HL-60/S4 (cell line): ENCODE measurements at regions not wholly inside any gene's neighbourhood (a gene's known extent, or its start where the extent isn't known, plus 50 kb on each side); places are given as distances from the start of the nearest gene placed in this dataset.

ENCODE experiments used
- in situ Hi-C: fragments of 300-500 bp; cut with MboI; formaldehyde crosslinking; loops from 2 replicates; pipeline ENCODE4 v1.14.3; 2022; ENCODE audit warnings: low sequenced_read_pairs

DNA sequence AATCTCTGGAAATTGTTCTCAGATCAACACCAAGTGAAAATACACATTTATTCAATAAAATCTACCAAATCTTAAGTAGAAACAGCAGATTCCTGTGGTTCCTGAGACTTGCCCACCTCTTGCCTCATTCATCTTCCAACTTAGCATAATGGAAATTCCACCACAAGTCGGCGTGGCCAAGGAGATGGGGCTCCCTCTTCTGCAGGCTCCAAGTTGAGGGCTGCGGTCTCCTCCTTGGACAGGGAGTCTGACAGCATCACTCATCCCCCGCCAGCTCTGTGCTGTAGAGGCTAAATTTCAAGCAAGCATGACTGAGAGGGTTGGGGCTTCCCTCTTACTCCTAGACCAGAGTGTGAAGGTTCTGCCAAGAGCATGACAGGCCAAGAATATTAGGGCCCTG is 273.7 kb downstream of the DIRAS2 start:
- in situ Hi-C loops: no loop called here

DNA sequence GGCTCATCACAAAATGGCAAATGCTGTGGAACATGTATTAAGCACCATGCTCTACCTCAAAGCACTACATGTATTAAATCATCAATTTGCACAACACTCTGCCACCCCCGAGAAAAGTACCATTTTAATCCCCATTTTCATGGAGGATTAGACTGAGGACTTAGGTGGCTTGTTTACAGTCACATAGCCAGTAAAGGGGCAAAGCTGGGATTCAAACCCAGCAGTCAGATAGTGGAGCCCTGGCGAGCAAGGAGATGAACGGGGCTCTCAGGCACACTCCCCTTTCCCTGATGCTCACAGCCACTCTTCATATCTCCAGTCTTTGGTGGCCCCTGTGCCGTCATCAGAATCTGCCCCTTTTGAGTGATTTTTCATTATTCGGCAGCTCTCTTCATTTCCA is 262.9 kb downstream of the DIRAS2 start:
- in situ Hi-C loops: no loop called here

DNA sequence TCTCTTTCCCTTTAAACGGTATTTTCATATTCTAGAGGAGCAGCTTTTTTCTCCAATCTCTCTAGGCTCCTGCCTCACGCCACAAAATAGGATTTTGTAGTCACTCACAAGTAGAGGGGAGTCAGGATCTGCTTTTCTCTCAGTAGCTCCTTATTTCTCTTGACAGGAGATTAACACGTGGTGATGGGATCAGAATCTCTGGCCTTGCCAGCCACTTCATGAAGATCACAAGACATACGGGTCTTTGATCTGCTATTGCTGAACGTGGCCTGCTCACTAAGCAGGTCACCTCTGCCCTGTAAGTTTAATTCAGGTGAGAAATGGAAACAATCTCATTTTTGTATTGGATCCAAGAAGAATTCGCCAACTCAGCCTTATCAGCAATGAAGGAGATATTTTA is 257.5 kb downstream of the DIRAS2 start:
- in situ Hi-C loops: no loop called here

DNA sequence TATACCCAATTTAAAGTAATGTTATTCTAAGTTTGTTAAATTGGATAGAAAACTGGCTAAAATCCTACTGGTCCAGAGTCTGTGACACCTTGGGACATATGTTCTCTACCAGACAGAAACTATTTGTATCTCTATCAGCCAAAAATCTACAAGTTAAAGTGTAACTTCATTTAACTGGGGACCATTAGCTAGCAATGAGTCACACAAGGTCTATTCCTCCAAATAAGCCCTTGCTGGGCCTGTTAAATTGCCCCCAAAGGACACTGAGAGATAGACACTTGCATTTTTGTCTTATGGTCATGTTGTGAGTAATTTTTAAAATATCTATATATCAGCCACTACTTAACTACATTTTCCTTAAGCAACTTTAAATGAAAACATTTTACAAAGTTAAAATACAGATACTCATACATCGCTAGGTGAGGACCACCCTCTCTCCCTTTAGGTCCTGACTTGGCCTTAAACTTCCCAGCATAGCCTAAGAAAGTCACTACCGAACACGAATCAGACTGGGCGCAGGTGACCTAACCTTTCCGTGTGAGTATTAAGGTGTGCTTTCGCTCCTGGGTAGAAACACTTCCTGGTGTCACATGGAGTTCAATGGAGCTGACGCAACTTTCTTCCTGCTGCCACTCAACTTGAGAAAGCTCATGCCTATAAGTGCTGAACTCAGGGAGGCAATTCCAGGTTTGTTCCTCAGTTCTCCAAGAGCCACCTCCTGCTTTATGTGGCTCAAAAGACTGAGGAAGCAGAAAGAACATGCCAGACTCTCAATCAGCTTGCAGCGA is 249.1 kb downstream of the DIRAS2 start:
- in situ Hi-C loops: no loop called here

DNA sequence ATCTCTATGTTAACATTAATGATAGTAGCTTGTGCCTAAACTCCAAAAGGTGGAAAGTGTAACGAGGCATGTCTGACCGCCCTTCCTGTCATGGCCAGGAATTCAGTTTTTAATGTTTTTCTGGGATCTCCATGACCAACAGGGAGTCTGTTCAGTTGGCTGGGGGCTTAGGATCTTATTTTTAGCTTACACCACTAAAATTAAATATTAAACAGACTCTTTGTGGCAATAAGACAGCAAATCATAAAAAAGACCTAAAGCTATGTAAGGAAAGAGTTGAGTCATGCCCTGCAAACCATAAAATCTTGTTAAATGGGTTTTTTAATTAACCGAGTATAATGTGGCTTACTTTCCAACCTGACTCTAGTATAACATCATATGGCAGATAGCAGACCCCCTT is 247.8 kb downstream of the DIRAS2 start:
- in situ Hi-C loops: no loop called here

DNA sequence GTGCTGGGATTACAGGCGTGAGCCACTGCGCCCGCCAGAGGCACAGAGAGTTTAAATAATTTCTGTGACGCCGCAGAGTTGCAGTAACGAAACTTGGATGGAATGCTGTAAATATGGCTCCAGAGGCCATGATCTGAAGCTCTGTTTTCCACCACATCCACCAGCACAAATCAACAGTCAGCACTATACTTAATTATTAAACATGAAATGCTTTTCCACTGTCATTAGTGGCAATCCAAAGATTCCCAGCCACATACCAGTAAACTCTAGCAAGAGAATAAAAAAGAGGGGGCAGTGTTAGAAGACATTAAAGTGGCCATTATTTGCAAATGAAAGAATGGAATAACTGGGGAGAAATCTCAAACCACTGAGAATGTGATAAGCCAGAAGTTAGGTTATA is 242.5 kb downstream of the DIRAS2 start:
- in situ Hi-C loops: no loop called here

DNA sequence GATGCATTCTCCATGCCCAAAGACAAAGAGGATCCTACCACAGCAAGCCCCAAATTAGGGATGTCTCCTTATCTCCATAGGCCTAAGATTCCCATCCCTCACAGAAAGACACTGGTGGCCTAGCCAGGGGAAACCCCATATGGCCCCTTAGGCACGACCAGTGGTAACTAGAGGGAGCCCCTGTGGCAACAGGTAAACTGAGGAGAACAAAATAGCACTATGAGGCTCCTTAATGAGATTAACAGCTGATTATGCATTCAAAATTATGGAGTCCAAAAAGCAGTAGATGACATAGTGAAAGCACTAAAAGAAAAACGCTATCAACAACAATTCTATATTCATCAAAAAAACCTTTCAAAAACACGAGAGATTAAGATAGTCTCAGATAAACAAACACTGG is 234.0 kb downstream of the DIRAS2 start:
- in situ Hi-C loops: no loop called here

DNA sequence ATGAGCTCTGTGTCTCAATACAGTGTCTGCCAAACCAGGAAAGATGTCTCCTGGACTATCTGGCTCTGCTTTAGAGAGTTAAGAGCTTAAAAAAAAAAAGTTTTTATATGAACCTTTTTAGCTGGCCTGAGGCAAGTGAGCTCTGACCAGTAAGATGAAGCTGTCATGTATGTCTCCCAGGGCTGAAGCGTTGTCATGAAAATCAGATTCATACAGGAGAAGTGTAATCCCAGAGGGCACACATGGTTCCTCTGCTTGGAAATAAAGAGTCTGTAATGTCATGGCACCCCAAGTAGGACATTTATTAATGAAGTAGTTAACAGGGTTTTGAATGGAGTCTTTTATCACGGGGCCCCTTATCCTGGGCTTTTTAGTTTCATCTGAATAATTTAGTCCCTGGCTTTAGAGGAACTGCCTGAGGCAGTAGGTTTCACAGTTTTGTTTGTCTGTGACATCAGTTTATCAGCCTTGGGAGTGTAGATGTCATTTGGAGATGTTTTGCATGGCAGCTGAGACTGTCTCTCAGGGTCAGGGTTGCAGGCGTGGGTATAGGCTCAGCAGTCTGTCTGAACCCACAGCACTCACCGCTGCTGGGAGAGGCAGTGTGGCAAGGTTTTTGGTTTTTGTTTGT is 223.3 kb downstream of the DIRAS2 start:
- in situ Hi-C loops: no loop called here

DNA sequence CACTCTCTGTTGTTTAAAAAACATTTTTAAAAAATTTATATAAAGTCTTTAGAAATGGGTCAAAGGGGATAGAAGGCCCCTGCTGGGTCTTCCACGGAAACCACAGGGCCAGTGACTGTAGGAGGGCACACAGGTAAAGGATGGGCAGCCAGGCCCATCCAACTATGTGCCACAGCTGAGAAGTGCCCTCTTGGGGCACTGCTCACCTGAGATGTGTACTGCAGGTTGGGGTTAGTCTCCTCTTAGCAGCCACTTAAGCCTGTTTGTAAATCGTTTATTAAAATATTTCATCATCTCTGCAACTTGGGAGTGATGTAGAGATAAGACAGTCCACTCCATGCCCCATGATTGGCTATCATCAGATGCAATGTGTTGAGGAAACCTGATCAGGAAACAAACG is 222.4 kb downstream of the DIRAS2 start:
- in situ Hi-C loops: no loop called here

DNA sequence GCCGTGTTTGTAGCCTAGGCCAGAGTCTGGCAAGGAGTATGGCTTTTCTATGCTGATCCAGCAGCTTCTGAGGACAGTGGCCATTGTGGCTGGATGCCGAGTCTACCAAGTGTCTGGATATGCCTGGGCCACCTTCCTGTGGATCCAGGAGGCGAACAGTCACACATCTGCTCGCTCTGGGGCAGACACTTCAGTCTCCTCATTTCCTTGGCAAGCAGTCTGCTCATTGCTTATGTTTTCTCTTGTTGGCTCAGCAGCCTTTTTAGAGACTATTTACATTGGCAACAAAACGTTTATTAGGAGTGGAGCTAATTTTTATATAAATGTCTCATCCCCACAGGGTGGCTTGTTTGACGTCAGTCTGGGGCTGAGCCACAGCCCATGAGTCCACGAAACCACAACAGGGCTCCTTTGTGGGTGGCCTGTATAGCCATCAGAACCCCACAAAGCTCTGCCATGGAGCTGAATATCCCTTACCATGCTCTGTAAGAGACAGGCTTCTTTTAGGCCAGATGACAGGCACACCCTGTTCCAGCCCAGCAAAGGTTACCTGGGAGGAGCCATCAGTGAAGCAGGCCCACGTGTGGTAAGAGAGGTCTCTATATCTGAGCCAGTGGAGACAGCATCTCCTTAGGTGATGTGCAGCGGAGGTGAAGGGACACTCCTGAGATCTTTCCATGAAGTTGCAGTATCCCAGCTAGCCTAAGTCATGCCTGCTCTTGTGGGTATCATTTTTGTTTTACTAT is 221.7 kb downstream of the DIRAS2 start:
- in situ Hi-C loops: no loop called here

DNA sequence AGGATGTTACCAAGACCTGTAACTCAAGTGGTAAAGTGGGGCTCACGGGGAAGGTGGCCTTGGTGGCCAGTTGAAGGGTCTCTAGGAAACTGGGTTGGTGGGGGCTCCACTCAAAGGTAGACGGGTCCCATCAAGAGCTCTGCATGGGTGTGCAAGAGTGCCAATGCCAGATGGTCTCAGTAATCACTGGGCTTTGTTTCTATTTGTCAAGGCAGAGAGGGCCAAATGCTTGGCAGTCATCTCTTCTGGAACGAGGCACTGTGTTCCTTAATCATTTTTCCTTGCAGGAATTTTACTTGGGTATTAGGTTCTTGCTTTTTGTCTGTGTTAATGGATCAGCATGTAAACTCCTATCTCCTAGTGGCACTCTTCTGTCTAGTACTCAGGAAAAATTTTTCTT is 220.8 kb downstream of the DIRAS2 start:
- in situ Hi-C loops: no loop called here

DNA sequence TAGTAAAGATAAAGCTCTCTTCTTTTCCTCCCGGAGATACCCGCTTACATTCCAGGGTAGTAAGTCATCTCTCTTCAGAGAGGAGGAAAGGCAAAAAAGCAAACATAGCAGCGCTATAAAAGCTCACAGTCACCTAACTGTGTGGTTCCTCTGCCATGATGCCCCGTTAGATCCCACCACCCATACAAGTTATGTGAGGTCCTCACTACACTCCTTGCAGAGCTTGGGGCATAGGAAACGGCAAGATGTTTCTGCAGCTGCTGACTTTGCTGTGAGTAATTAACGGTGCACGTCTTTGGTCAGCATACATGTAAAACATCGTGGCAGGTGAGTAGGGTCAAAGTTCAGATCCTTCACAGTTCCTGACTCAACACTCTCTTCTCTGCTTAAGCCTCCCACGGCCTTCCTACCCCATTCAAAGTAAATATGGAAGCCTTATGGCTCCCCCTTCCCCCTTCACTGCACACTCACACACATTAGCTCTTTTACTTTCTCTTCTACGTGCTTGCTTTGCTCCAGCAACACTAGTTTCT is 218.9 kb downstream of the DIRAS2 start:
- in situ Hi-C loops: no loop called here

DNA sequence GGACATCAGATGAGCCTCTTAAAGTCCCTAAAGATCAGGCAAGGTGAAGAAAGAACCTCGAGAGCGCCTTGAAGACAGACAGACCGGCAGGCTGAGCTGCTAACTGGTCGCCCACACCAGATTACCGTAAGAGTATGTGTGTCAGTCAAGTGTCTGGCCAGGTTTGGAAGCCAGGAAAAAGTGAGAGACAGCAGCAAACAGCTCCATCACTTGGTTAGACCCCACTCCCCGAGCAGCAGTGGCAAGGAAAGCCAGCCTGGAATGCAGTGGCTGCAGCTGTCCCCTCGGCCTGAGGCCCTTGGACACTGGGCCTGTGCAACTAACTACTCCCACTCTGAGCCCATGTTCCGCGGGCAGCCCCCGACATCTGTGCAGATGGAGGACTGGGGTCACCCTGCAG is 214.1 kb downstream of the DIRAS2 start:
- in situ Hi-C loops: no loop called here

DNA sequence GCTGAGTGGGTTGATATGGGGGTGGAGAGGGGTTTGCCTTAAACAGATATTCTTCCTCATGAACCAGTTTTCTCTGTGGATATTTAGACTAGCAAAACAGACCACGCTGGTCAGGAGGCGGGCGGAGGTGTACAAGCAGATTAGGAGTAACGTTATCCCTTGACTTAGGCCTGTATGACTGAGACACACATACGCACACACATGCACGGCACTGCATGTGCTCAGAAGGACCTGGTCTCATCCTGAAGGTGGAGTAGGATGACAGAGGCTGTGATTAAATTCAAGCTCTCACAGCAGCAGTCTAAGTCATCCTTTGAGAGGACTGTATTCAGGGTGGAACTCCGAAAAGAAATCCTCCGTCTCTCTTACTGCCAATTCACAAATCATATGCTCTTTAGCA is 209.7 kb downstream of the DIRAS2 start:
- in situ Hi-C loops: no loop called here

DNA sequence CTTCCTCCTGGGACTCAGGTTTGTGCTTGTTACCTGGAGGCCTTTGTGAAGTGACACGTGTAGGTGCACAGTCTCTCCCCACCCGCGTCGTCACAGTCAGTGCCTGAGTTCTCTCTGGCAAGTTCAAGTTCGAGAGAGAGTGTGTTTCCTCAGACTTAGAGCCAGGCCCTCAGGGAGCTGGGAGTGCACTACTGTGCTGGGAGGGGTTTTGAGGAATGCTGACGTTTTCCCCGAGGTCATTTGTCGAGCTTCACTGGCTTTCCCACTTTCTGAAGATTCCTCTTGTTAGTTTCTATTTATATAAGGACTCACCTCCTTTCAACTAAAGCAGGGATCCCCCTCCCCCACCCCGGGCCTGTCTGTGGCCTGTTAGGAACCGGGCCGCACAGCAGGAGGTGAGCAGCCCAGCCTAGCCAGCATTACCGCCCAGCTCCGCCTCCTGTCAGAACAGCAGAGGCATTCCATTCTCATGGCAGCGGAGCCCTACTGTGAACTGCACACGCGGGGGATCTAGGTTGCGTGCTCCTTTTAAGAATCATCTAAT is 209.2 kb downstream of the DIRAS2 start:
- in situ Hi-C loops: no loop called here

DNA sequence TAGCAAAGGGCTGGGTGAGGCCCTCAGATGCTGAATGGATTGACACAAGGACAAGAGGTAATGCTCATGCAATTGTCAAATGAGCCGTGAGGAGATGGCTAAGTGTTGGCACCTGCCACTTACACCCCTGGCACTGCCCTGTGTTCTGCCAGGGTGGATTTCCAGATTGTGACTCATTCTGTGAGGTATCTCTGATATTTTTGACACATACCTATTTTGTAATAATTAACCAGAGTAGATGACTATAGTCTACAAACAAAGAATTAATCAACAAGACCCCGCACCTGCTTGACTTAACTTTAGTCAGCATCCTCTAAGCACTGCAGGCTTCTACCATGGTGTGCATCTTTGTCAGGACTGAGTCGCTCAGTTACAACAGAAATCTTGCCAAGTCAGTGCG is 200.8 kb downstream of the DIRAS2 start:
- in situ Hi-C loops: no loop called here

DNA sequence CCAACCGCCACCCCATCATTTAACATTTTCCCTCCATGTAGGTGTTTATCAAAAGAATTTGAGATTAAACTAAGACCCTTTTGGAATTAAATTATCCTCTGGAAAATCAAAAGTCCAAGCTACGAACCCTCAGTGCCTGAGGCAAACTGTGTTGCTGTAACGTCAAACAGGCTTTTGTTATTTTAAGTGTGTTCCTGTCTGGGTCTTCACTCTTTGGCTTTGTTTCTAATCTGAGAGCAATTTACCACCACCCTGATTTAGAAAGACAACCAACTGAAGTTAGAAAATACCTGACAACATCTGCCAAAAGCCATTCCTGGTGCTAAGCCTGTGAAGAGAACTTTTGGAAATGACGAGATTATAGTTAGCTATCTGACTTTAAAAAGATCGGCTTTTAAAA is 199.9 kb downstream of the DIRAS2 start:
- in situ Hi-C loops: no loop called here

DNA sequence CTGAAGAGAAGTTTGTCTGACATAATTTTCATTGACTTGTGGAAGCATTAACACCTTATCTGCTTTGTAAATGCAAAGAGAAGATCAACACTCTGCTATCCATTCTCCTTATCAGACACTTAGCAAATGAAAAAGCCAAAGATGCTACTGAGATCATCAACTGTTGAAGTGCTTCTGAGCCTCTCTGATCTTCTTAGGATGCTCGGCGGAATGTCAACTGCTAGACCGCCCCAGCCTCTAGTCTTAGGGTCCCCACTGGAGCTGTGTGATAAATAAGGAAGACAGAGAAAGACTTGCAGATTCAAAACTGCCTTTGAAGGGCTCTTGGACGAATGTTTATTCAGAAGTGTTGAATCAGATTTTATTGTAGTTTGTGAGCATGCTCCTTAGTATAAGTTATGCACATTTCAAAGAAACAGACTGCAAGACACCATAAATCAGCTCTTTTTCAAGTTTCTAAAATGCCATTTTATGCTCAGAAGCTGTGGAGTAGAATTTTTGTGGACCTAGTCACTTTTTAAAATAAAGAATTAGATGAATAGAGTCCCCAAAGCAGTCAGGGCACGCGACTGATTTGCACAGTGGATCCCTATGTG is 197.9 kb downstream of the DIRAS2 start:
- in situ Hi-C loops: no loop called here

DNA sequence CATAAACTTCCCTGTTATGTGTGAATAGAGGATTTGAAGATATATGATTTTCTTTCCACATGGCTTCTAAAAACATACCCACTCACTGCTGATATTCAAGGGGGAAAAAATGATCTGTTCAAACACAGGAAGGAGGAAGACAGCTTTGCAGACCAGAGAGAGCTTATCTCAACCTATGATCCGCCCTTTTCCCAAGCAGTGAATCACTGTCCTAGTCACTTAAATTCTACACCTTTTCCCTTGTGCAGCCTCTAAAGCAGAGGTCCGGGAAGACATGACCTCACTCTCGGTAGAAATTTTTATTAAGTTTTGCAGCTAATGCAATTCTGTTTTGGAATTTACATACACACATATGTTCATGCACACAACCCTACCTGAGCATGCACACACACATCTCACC is 197.2 kb downstream of the DIRAS2 start:
- in situ Hi-C loops: no loop called here

DNA sequence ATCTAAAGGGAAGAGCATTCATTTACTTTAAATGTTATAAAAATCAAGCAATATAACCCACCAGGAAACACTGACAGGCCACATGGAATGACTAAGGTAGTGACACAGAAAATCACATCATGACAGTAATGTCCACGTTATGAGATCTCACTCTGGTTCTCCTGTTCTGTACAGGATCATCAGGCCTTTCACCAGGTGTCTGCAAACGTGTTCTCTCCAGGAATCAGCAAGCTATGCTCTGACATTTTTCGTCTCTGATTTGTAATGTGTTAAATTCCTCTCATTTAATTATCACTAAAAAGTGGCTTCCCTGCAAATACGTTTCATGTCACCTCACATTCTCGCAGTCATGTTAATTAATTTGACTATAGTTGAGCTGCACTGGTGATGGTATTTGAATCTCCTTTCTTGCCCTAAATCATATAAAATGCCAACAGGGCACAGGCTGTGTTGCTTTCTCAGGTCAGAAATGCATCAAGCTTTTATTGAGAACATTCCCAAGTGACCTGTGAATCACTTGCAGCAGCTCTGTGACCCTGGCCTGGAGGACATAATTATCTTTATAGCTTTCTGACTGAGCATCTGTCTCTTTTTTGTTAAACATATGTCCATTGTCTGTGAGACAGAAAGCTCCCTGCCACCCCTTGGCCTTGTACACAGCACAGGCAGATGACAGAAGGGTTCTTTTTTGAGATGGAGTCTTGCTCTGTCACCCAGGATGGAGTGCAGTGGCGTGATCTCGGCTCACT is 196.2 kb downstream of the DIRAS2 start:
- in situ Hi-C loops: no loop called here
